GM06990 (cell line): ENCODE measurements at regions not wholly inside any gene's neighbourhood (a gene's known extent, or its start where the extent isn't known, plus 50 kb on each side); places are given as distances from the start of the nearest gene placed in this dataset.
A peak's percentile ranks its signal among the peaks of the same experiment; 100 is the strongest.
"Not testable (repeated sequence)": the region's sequence is repeated elsewhere in the genome, so short reads cannot be mapped to it uniquely, and the experiment has no call there.

Experiments
- DNase-seq: peaks from one replicate; pipeline ENCODE4 v3.0.0-alpha.2; 2011; ENCODE audit not compliant: insufficient read length; ENCODE audit errors: extremely low read depth
- H3K27me3 ChIP-seq: replicated peaks from 2 replicates; pipeline ENCODE4 v1.6.0; 2011; ENCODE audit warnings: low read length; ENCODE audit not compliant: control insufficient read depth, insufficient read depth
- H3K36me3 ChIP-seq: 2 replicates; pipeline ENCODE4 v1.5.1; 2011; ENCODE audit warnings: low read length; ENCODE audit not compliant: control insufficient read depth, insufficient read depth
- H3K4me3 ChIP-seq: replicated peaks from 2 replicates; pipeline ENCODE4 v1.5.1; 2011; ENCODE audit warnings: low read depth, mild to moderate bottlenecking, control low read depth, low read length
- TF ChIP-seq, protein P1 (sequence below): IDR thresholded peaks from 2 replicates; pipeline ENCODE4 v1.5.1; 2011; ENCODE audit warnings: low read length, control low read depth, mild to moderate bottlenecking, inconsistent platforms; ENCODE audit not compliant: insufficient read depth, poor library complexity, severe bottlenecking

DNA sequence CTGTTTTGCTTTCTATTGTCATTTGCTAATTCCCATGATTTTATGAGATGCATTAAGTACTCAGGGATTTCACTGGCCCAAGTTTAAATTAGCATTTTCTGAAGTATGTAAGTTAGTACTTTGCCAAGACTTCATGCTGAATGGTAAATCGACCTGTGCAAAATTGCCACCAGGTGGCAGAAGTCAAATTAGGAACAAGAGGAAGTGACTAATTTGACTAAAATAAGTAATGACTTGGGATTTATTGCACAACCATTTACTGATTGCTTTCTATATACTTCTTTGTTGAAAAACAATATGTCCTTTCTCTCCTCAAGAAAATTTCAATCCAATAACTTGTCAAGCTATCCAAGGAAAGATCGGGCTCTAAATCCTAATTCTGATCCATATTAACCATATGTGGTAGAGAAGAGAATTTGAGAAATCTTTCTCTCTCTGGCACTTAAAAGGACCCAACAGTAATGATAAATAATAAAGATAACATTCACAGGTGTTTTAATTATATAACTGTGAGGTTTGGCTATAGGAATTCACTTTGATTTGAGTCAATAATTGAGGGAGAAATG is 253.7 kb upstream of the CHORDC1 start:
- no peak overlapping the region for H3K4me3 ChIP-seq
- TF ChIP-seq, protein P1, sequence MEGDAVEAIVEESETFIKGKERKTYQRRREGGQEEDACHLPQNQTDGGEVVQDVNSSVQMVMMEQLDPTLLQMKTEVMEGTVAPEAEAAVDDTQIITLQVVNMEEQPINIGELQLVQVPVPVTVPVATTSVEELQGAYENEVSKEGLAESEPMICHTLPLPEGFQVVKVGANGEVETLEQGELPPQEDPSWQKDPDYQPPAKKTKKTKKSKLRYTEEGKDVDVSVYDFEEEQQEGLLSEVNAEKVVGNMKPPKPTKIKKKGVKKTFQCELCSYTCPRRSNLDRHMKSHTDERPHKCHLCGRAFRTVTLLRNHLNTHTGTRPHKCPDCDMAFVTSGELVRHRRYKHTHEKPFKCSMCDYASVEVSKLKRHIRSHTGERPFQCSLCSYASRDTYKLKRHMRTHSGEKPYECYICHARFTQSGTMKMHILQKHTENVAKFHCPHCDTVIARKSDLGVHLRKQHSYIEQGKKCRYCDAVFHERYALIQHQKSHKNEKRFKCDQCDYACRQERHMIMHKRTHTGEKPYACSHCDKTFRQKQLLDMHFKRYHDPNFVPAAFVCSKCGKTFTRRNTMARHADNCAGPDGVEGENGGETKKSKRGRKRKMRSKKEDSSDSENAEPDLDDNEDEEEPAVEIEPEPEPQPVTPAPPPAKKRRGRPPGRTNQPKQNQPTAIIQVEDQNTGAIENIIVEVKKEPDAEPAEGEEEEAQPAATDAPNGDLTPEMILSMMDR, result peak; percentile 51
- H3K27me3 ChIP-seq, result no peaks in the 10 kb centered on the region
- DNase-seq, result peak; percentile 10
- H3K36me3 ChIP-seq, result no peaks in the 10 kb centered on the region

- H3K36me3 ChIP-seq, result no peaks in the 10 kb centered on the region
- DNase-seq, result no peak
- H3K27me3 ChIP-seq, result no peaks in the 10 kb centered on the region
- TF ChIP-seq, protein P1, result no peak
- no peak overlapping the region for H3K4me3 ChIP-seq
Measured at GRCh38 chr11:90468923-90469322, 246.1 kb upstream of the CHORDC1 start.

DNA sequence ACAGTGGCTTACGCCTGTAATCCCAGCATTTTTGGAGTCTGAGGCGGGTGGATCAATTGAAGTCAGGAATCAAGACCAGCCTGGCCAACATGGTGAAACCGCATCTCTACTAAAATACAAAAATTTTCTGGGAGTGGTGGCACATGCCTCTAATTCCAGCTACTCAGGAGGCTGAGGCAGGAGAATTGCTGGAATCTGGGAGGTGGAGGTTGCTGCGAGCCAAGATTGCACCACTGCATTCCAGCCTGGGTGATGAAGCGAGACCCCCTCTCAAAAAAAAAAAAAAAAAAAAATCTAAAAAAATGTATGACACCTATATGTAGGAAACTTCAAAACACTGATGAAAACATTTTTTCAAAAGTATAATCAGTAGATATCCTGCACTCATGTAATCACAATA is 242.7 kb upstream of the CHORDC1 start:
- TF ChIP-seq, protein P1, result no peak
- DNase-seq, result no peak
- H3K36me3 ChIP-seq, result no peaks in the 10 kb centered on the region

GRCh38 chr11:90455347-90455920 is 232.6 kb upstream of the CHORDC1 start:
- H3K27me3 ChIP-seq, DNase-seq, H3K36me3 ChIP-seq, H3K4me3 ChIP-seq: not testable (repeated sequence)

More for the DNA sequence above, 242.7 kb upstream of the CHORDC1 start:
- no peak overlapping the region for H3K4me3 ChIP-seq
- no peaks in the 10 kb centered on the region for H3K27me3 ChIP-seq

DNA sequence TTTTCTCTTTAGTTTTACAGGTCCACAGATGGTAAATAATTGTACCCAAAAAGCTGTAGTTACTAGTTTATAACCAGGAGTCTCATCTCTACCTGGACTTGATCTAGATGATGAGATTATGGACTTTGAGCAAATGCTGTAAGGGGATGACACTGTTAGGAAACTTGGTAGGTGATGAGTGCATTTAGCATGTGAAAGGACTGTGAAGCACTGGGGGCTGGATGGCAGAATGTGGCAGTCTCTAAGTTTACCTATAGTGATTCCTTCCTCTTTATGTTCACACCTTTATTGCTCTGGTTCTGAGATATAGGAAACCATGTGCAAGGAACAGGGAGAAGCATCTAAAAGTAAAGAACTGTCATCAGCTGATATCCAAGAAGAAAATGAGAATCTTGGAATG is 230.7 kb upstream of the CHORDC1 start:
- Histone ChIP-seq H3K4me3 (no peak overlapping the region), H3K36me3 (no peaks in the 10 kb centered on the region), H3K27me3 (no peaks in the 10 kb centered on the region)
- DNase-seq, result no peak
- TF ChIP-seq, protein P1, result no peak

DNA sequence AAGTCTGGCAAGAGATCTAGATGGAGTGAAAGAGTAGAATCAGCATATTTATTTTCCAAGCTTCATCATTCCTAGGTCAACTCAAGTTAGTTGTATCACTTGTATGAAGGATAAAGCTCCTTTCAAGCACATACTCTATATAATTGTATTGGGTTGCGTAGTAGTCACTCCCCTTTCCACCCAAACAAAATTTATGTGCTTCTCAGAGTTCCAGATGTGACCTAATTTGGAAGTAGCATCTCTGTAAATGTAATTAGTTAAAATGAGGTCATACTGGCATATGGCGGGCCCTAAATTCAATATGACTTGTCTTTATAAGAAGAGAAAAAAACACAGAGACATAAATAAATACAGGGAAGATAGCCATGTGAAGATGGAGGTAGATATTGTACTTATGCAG is 226.8 kb upstream of the CHORDC1 start:
- Histone ChIP-seq H3K27me3 (no peaks in the 10 kb centered on the region), H3K4me3 (no peak overlapping the region), H3K36me3 (no peaks in the 10 kb centered on the region)
- TF ChIP-seq, protein P1, result no peak
- no peak for DNase-seq
